ENCODE measurements at regions not wholly inside any gene's neighbourhood (a gene's known extent, or its start where the extent isn't known, plus 50 kb on each side); places are given as distances from the start of the nearest gene placed in this dataset.

GRCh38 chr11:115737875-115738274 lies 233.7 kb upstream of the CADM1 start:
- no peak for DNase-seq
- no peak for TF ChIP-seq POLR2A (IDR thresholded peaks at IDR 0.05; ENCODE audit: low read length)
- TF ChIP-seq GATA1 (IDR thresholded peaks at IDR 0.05; ENCODE audit: low read depth, low read length), result no peak

GRCh38 chr11:115736146-115736545 lies 231.9 kb upstream of the CADM1 start:
- DNase-seq, result no peak
- no peak for TF ChIP-seq POLR2A (IDR thresholded peaks at IDR 0.05; ENCODE audit: low read length)

GRCh38 chr11:115724666-115725065 lies 220.5 kb upstream of the CADM1 start:
- TF ChIP-seq POLR2A (IDR thresholded peaks at IDR 0.05; ENCODE audit: low read length), result no peak
- TF ChIP-seq GATA1 (IDR thresholded peaks at IDR 0.05; ENCODE audit: low read depth, low read length), result no peak

GRCh38 chr11:115722711-115723110 lies 218.5 kb upstream of the CADM1 start:
- no peak for DNase-seq
- TF ChIP-seq POLR2A (IDR thresholded peaks at IDR 0.05; ENCODE audit: low read length), result no peak
- TF ChIP-seq GATA1 (IDR thresholded peaks at IDR 0.05; ENCODE audit: low read depth, low read length), result no peak

More at GRCh38 chr11:115724666-115725065, 220.5 kb upstream of the CADM1 start:
- no peak for DNase-seq

- no peak for DNase-seq
- TF ChIP-seq POLR2A (IDR thresholded peaks at IDR 0.05; ENCODE audit: low read length) (no peak), GATA1 (IDR thresholded peaks at IDR 0.05; ENCODE audit: low read depth, low read length) (no peak)
Observed at GRCh38 chr11:115721296-115721995, 217.2 kb upstream of the CADM1 start.

- no peak for DNase-seq
- TF ChIP-seq GATA1 (IDR thresholded peaks at IDR 0.05; ENCODE audit: low read depth, low read length) (no peak), POLR2A (IDR thresholded peaks at IDR 0.05; ENCODE audit: low read length) (no peak)
Observed at GRCh38 chr11:115720602-115721245, 216.5 kb upstream of the CADM1 start.

GRCh38 chr11:115718945-115719344 lies 214.7 kb upstream of the CADM1 start:
- no peak for TF ChIP-seq POLR2A (IDR thresholded peaks at IDR 0.05; ENCODE audit: low read length)
- no peak for DNase-seq

GRCh38 chr11:115718106-115718505 lies 213.9 kb upstream of the CADM1 start:
- no peak for DNase-seq
- no peak for TF ChIP-seq POLR2A (IDR thresholded peaks at IDR 0.05; ENCODE audit: low read length)
- TF ChIP-seq GATA1 (IDR thresholded peaks at IDR 0.05; ENCODE audit: low read depth, low read length), result no peak

- no peak for DNase-seq
- no peak for TF ChIP-seq GATA1 (IDR thresholded peaks at IDR 0.05; ENCODE audit: low read depth, low read length)
- no peak for TF ChIP-seq POLR2A (IDR thresholded peaks at IDR 0.05; ENCODE audit: low read length)
Observed at GRCh38 chr11:115716601-115717529, 212.7 kb upstream of the CADM1 start.

GRCh38 chr11:115716080-115716479 lies 211.9 kb upstream of the CADM1 start:
- DNase-seq, result no peak

GRCh38 chr11:115715251-115715770 lies 211.1 kb upstream of the CADM1 start:
- no peak for DNase-seq
- TF ChIP-seq GATA1 (IDR thresholded peaks at IDR 0.05; ENCODE audit: low read depth, low read length) (no peak), POLR2A (IDR thresholded peaks at IDR 0.05; ENCODE audit: low read length) (no peak)

More at GRCh38 chr11:115716080-115716479, 211.9 kb upstream of the CADM1 start:
- TF ChIP-seq GATA1 (IDR thresholded peaks at IDR 0.05; ENCODE audit: low read depth, low read length) (no peak), POLR2A (IDR thresholded peaks at IDR 0.05; ENCODE audit: low read length) (no peak)

GRCh38 chr11:115712296-115712695 lies 208.1 kb upstream of the CADM1 start:
- no peak for TF ChIP-seq GATA1 (IDR thresholded peaks at IDR 0.05; ENCODE audit: low read depth, low read length)
- no peak for TF ChIP-seq POLR2A (IDR thresholded peaks at IDR 0.05; ENCODE audit: low read length)
- DNase-seq, result no peak

- TF ChIP-seq POLR2A (IDR thresholded peaks at IDR 0.05; ENCODE audit: low read length) (no peak), GATA1 (IDR thresholded peaks at IDR 0.05; ENCODE audit: low read depth, low read length) (no peak)
- DNase-seq, result no peak
Observed at GRCh38 chr11:115710980-115711379, 206.8 kb upstream of the CADM1 start.

GRCh38 chr11:115710426-115710825 lies 206.2 kb upstream of the CADM1 start:
- no peak for DNase-seq
- no peak for TF ChIP-seq POLR2A (IDR thresholded peaks at IDR 0.05; ENCODE audit: low read length)
- TF ChIP-seq GATA1 (IDR thresholded peaks at IDR 0.05; ENCODE audit: low read depth, low read length), result no peak

All from erythroblast (primary cell).